NCI-H1436 (cell line): ENCODE measurements at regions not wholly inside any gene's neighbourhood (a gene's known extent, or its start where the extent isn't known, plus 50 kb on each side); places are given as distances from the start of the nearest gene placed in this dataset.
"Not testable (repeated sequence)": the region's sequence is repeated elsewhere in the genome, so short reads cannot be mapped to it uniquely, and the experiment has no call there.

Experiments used
- DNase-seq: peaks from one replicate; lab custom pipeline; 2025; lab: John Stamatoyannopoulos, UW

- DNase-seq, result no peak
These were observed 76.8 kb downstream of the SOWAHC start for GRCh38 chr2:109690822-109691541.

- DNase-seq, result no peak
These were observed 78.0 kb downstream of the SOWAHC start for GRCh38 chr2:109692013-109692743.

GRCh38 chr2:109692831-109693230, 78.7 kb downstream of the SOWAHC start:
- DNase-seq, result not testable (repeated sequence)

GRCh38 chr2:109693292-109693691, 79.1 kb downstream of the SOWAHC start:
- DNase-seq, result not testable (repeated sequence)

GRCh38 chr2:109694190-109694589, 80.0 kb downstream of the SOWAHC start:
- no peak for DNase-seq

- no peak for DNase-seq
These were observed 81.1 kb downstream of the SOWAHC start for GRCh38 chr2:109695290-109695689.

GRCh38 chr2:109699646-109700045, 85.5 kb downstream of the SOWAHC start:
- DNase-seq, result no peak

- DNase-seq, result no peak
These were observed 86.6 kb downstream of the SOWAHC start for GRCh38 chr2:109700680-109701274.

GRCh38 chr2:109701362-109701761, 87.2 kb downstream of the SOWAHC start:
- no peak for DNase-seq

GRCh38 chr2:109702250-109702985, 88.3 kb downstream of the SOWAHC start:
- no peak for DNase-seq

GRCh38 chr2:109703077-109703476, 88.9 kb downstream of the SOWAHC start:
- no peak for DNase-seq

GRCh38 chr2:109703798-109704197, 89.6 kb downstream of the SOWAHC start:
- DNase-seq, result no peak

- no peak for DNase-seq
These were observed 86.6 kb upstream of the RGPD5 start for GRCh38 chr2:109707281-109708147.

- DNase-seq, result no peak
These were observed 83.4 kb upstream of the RGPD5 start for GRCh38 chr2:109710505-109711229.

- no peak for DNase-seq
These were observed 82.6 kb upstream of the RGPD5 start for GRCh38 chr2:109711230-109712122.

GRCh38 chr2:109712123-109712449, 82.0 kb upstream of the RGPD5 start:
- DNase-seq, result no peak

- no peak for DNase-seq
These were observed 81.4 kb upstream of the RGPD5 start for GRCh38 chr2:109712746-109713145.

GRCh38 chr2:109715313-109715805, 78.7 kb upstream of the RGPD5 start:
- no peak for DNase-seq

- DNase-seq, result not testable (repeated sequence)
These were observed 77.5 kb upstream of the RGPD5 start for GRCh38 chr2:109716596-109716995.

- DNase-seq, result no peak
These were observed 76.0 kb upstream of the RGPD5 start for GRCh38 chr2:109718139-109718538.
